Muscle of leg (tissue), 3 donors: ENCODE measurements at regions not wholly inside any gene's neighbourhood (a gene's known extent, or its start where the extent isn't known, plus 50 kb on each side); places are given as distances from the start of the nearest gene placed in this dataset.
"Not testable (repeated sequence)": the region's sequence is repeated elsewhere in the genome, so short reads cannot be mapped to it uniquely, and the experiment has no call there.

Experiments
- DNase-seq: peaks from one replicate; pipeline ENCODE4 v3.0.0; 2013
- H3K27ac ChIP-seq: one replicate; pipeline ENCODE4 v1.5.1; 2013; ENCODE audit warnings: mild to moderate bottlenecking, low read length, control low read depth
- H3K27me3 ChIP-seq: one replicate; pipeline ENCODE4 v1.6.1; 2013; ENCODE audit warnings: low read length; ENCODE audit not compliant: control insufficient read depth, insufficient read depth
- H3K36me3 ChIP-seq: one replicate; pipeline ENCODE4 v1.6.1; 2013; ENCODE audit warnings: low read length; ENCODE audit not compliant: control insufficient read depth, insufficient read depth
- H3K4me1 ChIP-seq: one replicate; pipeline ENCODE4 v1.6.1; 2013; ENCODE audit warnings: low read length; ENCODE audit not compliant: control insufficient read depth, insufficient read depth
- H3K4me3 ChIP-seq: one replicate; pipeline ENCODE4 v1.5.1; 2013; ENCODE audit warnings: low read length, control low read depth
- H3K9me3 ChIP-seq: replicated peaks from 2 replicates; pipeline ENCODE4 v1.6.1; 2013; ENCODE audit warnings: low read depth, low read length; ENCODE audit not compliant: control insufficient read depth
- WGBS: methylation state at CpG from one replicate; pipeline ENCODE4 v1.1.5; 2013; ENCODE audit warnings: missing lambda C conversion rate; ENCODE audit not compliant: insufficient coverage; 5-methylcytosine and 5-hydroxymethylcytosine counted together

DNA sequence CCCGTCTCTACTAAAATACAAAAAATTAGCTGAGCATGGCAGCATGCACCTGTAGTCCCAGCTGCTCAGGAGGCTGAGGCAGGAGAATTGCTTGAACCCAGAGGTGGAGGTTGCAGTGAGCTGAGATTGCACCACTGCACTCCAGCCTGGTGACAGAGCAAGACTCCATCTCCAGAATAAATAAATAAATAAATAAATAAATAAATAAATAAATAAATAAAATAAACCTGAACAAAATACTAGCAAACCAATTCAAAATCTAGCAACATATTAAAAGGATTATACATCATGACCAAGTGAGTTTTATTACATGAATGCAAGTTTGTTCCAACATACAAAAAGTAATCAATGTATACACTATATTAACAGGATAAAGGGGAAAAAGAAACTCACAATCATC, 677.4 kb downstream of the TNS3 start:
- H3K27ac ChIP-seq, H3K9me3 ChIP-seq, DNase-seq, H3K27me3 ChIP-seq, H3K36me3 ChIP-seq, H3K4me3 ChIP-seq, H3K4me1 ChIP-seq: not testable (repeated sequence)
- WGBS, result no CpG with 5 or more reads among the region's 1 CpG

DNA sequence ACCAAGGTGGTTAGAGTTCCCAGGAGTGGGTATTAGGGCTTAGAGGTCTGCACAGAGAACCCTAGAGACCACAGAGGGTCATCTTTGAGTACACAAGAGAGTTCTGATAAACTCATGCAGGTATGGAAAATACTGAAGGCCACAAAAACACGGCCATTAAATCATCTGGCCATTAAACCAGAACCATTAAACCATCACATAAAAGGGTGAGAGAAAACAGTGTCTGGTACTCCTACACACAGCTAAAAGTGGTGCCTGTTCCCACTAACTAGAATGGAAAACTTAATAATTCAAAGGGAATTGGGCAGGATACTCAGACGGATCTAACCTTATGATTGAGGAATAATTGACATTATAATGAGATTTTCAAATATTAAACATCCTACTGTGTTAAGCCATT, 679.4 kb downstream of the TNS3 start:
- Histone ChIP-seq H3K4me1 (no peaks in the 10 kb centered on the region), H3K4me3 (no peak overlapping the region), H3K27me3 (no peaks in the 10 kb centered on the region), H3K36me3 (no peaks in the 10 kb centered on the region), H3K9me3 (no peaks in the 10 kb centered on the region), H3K27ac (no peak overlapping the region)
- DNase-seq, result no peak
- no CpG with 5 or more reads among the region's 2 CpGs for WGBS

DNA sequence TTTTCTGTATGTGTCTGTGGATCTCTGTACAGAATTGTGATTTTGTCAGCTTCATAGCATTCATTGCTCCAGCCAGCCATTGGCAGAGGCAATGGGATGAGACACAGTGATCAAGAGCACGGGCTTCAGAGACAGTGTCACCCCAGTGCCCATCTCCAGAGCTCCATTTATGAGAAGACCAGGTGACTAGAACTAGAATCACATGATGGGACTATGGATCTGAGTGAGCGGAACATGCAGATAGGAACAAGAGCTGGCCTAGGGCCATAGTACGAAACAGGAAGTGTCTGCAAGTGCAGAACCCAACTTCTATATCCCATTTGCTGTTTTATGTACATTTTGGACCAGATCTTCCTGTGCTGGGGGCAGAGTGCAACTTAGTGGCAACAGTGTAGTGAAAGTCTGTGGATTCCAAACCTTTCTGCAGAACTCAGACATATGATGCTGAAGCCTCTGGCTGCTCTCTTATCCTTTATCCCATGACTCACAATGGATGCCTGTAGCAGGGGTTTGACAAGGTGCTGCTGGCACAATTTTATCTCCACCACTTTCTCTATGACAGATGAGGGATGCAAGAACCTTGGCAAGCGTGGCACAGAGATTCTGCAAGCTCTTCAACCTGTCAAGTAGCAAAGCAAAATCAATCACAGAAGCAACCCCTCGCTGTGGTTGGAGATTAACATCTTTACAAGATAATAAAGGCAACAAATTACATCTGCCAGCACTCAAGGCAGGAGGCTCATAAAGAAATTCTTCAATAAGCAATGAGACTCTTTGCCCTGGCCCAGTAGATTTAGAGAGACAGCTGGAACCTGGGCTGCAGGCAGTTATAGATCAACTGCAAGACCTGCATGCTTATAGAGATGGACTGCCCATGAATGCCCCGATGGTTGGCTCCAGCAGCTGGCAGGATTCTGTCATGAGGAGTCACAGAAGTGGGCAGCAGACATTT, 681.3 kb downstream of the TNS3 start:
- Histone ChIP-seq H3K9me3 (no peaks in the 10 kb centered on the region), H3K27me3 (no peaks in the 10 kb centered on the region), H3K36me3 (no peaks in the 10 kb centered on the region), H3K4me1 (no peaks in the 10 kb centered on the region), H3K27ac (no peak overlapping the region), H3K4me3 (no peak overlapping the region)
- DNase-seq, result no peak
- 61% methylated on average over 3 of the region's 6 CpGs for WGBS

DNA sequence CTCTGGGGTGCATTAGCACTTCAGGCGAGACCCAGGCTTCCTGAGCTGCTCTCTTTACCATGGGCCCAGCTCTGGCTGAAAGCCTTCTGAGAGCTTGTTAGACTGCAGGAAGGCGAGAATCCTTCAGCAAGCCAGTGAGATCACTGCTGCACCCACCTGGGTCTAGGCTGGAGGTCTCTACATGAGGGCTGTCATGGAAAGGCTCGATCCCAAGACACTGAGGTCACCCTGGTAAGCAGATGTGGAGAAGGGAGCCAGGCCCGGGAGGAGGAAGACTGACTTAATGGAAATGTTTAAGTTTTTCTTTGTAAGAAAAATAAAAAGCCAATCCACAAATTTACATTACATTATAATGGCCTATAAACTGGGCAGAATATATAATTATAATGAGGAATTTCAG, 684.5 kb downstream of the TNS3 start:
- H3K4me1 ChIP-seq, result no peaks in the 10 kb centered on the region
- 66% methylated on average over 2 of the region's 4 CpGs for WGBS
- no peaks in the 10 kb centered on the region for H3K9me3 ChIP-seq
- H3K4me3 ChIP-seq, result no peak overlapping the region
- H3K27ac ChIP-seq, result no peak overlapping the region
- DNase-seq, result peak; percentile 70
- no peaks in the 10 kb centered on the region for H3K27me3 ChIP-seq
- no peaks in the 10 kb centered on the region for H3K36me3 ChIP-seq

DNA sequence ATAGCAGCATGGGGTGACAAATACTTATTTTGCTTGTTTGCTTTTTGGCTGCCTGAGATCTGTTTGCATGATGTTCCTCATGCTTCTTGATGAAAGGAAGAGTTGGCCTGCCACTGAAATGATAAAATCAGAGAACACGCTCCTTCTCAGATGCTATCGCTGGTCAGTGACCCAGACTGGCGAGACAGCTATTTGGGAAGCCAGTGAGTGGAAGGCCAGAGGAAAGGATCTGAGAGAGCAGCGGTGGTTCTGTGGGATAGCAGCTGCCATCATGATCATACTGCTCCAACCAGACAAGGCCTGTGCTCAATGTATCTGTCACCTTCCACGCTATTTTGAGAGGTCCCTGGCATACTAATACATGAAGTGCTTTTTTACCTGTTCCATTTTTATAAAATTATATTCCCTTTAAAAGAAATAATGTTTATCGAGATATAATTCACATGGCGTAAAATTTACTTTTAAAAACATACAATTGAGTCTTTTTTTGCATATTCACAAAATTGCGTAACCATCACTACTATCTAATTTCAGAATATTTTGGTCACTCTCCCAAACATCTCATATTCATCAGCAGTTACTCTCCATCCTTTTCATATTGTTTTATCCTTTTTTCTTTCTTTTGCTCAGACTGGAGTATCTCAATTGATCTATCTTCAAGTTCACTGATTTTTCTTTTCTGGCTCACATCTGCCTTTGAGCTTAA, 695.1 kb downstream of the TNS3 start:
- Histone ChIP-seq H3K27me3 (no peaks in the 10 kb centered on the region), H3K36me3 (no peaks in the 10 kb centered on the region), H3K9me3 (peaks cover 4% of the 10 kb centered on the region), H3K4me3 (no peak overlapping the region), H3K4me1 (no peaks in the 10 kb centered on the region), H3K27ac (no peak overlapping the region)
- DNase-seq, result no peak
- 95% methylated on average over 4 of the region's 8 CpGs for WGBS

DNA sequence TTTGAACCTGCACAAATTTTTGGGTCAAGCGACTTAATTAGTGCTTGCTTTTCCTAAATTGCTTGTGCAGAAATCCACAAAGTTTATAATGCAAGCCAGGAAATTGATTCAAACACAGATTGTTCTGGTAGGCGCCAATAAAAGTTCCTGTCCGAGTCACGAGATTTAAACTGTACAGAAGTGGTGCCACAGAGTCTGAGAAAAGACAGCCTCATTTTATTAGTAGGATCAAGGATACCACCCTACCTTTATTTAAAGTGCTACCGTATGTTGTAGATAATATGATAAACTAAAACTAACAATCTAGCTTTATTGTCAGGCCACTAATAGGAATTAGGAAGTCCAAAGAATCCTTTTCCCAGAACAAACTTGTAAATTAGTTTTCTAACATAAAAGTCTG, 696.7 kb downstream of the TNS3 start:
- Histone ChIP-seq H3K27ac (no peak overlapping the region), H3K9me3 (peaks cover 4% of the 10 kb centered on the region), H3K36me3 (no peaks in the 10 kb centered on the region), H3K4me1 (no peaks in the 10 kb centered on the region), H3K4me3 (no peak overlapping the region), H3K27me3 (no peaks in the 10 kb centered on the region)
- DNase-seq, result no peak
- 33% methylated on average over 1 of the region's 5 CpGs for WGBS

DNA sequence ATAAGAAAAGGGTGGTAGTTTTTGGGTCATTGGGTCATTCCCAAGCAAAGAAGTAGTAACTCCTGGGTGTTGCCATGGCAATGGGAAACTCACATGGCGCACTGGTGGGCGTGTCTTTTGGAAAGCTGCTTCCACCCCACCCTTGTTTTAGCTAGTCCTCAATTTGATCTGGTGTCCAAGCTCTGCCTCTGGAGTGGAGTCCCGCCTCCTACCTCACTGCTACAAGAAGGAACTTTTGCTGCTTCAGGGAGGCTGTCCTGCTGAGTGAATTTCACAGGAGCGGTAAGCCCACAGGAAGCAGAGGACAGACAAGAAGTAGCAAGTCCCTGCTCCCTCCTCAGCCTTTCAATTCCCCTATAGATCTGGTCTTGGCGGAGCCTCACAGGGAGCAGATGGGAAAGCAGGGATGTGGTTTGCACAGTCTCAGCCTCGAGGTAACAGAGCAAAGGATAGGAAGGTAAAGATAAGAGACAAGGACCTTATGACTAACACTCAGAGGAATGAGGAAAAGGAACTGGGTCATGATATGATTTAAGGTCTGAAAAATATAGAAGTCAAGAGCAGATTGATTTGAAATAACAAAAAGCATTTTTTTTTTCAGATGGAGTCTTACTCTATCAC, 700.3 kb downstream of the TNS3 start:
- no peak for DNase-seq
- Histone ChIP-seq H3K4me1 (no peaks in the 10 kb centered on the region), H3K27ac (no peak overlapping the region), H3K36me3 (no peaks in the 10 kb centered on the region), H3K4me3 (no peak overlapping the region), H3K27me3 (no peaks in the 10 kb centered on the region), H3K9me3 (no peaks in the 10 kb centered on the region)
- 87% methylated on average over 5 of the region's 6 CpGs for WGBS

DNA sequence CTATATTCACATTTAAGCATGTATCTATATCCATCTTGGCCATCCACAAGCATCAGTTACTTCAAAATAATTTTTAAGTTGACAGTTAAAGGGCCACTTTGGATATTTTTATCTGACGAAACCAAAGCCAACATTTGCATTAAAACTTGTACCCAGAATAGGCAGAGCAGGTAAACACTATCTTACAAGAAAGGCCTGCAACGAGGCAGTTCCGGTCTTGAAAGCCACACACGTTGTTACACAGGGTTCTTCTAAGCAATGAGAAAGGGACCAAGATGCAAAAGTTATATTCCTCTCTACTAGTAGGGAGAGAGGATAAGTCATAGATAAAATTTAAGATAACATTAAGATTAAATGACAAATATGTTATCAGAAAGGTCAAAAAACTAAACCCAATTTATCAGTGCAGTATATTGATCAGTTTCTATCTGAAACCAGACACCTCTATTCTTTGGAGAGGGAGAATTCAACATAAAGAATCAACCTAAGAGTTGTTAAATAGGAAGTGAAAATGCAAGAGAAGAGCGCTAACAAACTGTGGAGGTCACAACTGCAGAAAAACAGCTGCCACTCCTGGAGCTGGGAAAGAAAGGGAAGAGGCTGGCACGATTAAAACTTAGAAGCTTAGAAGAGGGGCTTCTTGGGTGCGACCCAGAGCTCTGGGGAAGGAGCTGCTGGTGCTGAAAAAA, 701.3 kb downstream of the TNS3 start:
- no peak overlapping the region for H3K4me3 ChIP-seq
- no peaks in the 10 kb centered on the region for H3K36me3 ChIP-seq
- H3K9me3 ChIP-seq, result no peaks in the 10 kb centered on the region
- no peak for DNase-seq
- H3K27ac ChIP-seq, result no peak overlapping the region
- H3K4me1 ChIP-seq, result no peaks in the 10 kb centered on the region
- 81% methylated on average over 4 of the region's 7 CpGs for WGBS
- H3K27me3 ChIP-seq, result no peaks in the 10 kb centered on the region

DNA sequence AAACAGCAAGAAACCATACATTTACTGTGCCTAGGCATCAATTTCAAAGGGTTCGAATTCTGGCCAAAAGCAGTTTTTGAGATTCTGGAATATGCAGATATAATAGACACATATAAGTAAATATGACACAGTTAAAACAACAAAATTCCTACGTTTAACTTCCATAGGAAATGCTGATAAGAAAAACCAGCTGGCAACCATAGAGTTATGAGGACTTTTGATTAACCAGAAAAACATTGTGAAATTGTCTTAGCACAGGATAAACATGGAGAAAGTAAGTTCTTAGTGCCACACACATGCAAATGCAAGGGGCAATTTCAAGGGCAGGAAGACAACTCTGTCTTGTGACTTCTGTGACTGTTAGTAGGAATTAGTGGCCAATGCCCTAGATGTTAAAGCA, 702.1 kb downstream of the TNS3 start:
- H3K27me3 ChIP-seq, result no peaks in the 10 kb centered on the region
- no peaks in the 10 kb centered on the region for H3K36me3 ChIP-seq
- H3K27ac ChIP-seq, result no peak overlapping the region
- H3K9me3 ChIP-seq, result no peaks in the 10 kb centered on the region
- no peaks in the 10 kb centered on the region for H3K4me1 ChIP-seq
- no CpG with 5 or more reads among the region's 2 CpGs for WGBS
- H3K4me3 ChIP-seq, result no peak overlapping the region
- no peak for DNase-seq

DNA sequence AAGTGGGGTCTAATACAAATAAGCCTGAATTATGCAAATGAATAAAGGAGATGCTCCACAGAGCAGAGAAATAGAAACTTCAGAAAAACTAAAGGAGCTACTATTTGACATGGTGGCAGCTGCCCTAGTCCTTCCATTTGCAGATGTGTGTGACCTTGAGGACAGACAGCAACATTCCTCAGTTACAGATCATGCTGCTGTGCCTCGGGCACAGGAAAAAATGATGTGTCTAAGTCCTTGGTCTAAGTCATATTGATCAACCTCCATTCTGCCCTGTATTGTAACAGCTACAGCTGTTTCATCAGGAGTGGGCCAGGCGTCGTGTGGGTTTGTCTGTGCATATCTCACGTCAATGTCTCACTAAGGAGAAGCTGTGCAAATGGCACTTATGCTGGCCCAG, 710.4 kb downstream of the TNS3 start:
- Histone ChIP-seq H3K4me1 (no peaks in the 10 kb centered on the region), H3K36me3 (no peaks in the 10 kb centered on the region), H3K9me3 (no peaks in the 10 kb centered on the region), H3K27ac (no peak overlapping the region), H3K4me3 (no peak overlapping the region), H3K27me3 (no peaks in the 10 kb centered on the region)
- WGBS, result 82% methylated on average over 4 of the region's 4 CpGs
- DNase-seq, result no peak
